Kidney (tissue), 13 donors: ENCODE measurements at regions not wholly inside any gene's neighbourhood (a gene's known extent, or its start where the extent isn't known, plus 50 kb on each side); places are given as distances from the start of the nearest gene placed in this dataset.

Experiments
- DNase-seq, 5 donors: peaks; one replicate each; pipeline ENCODE4 v3.0.0-alpha.2; 2013 to 2020
- FAIRE-seq: peaks from 2 replicates; lab custom pipeline; 2012; peaks lifted over from hg19 to GRCh38; lab: Jason Lieb, UNC
- H3K27ac ChIP-seq, 2 donors: one replicate each; pipeline ENCODE4 v1.7.0; 2013; ENCODE audit warnings: low read depth in 2 of 2, low read length in 2 of 2, inconsistent platforms in 1 of 2
- H3K27me3 ChIP-seq: one replicate; pipeline ENCODE4 v1.7.1; 2013; ENCODE audit warnings: low read length, inconsistent platforms; ENCODE audit not compliant: control insufficient read depth, insufficient read depth
- H3K36me3 ChIP-seq, 3 donors: one replicate each; pipeline versions ENCODE4 v1.7.0 to v1.7.1; 2013; ENCODE audit warnings: low read length in 3 of 3, control low read depth in 1 of 3, inconsistent platforms in 1 of 3; ENCODE audit not compliant: insufficient read depth in 3 of 3, control insufficient read depth in 2 of 3
- H3K4me1 ChIP-seq, 3 donors: one replicate each; pipeline versions ENCODE4 v1.7.0 to v1.7.1; 2013; ENCODE audit warnings: low read length in 3 of 3, inconsistent platforms in 1 of 3, low read depth in 1 of 3; ENCODE audit not compliant: control insufficient read depth in 2 of 3, insufficient read depth in 2 of 3
- H3K4me3 ChIP-seq, 3 donors: one replicate each; pipeline versions ENCODE4 v1.7.0 to v1.8.1; 2013; ENCODE audit warnings: low read length in 3 of 3, control low read depth in 1 of 3, inconsistent platforms in 1 of 3
- H3K9ac ChIP-seq, 3 donors: one replicate each; pipeline versions ENCODE4 v1.7.0 to v1.7.1; 2013; ENCODE audit warnings: low read length in 3 of 3, control low read depth in 1 of 3, inconsistent platforms in 1 of 3
- H3K9me3 ChIP-seq, 3 donors: one replicate each; pipeline versions ENCODE4 v1.7.0 to v1.7.1; 2013; ENCODE audit warnings: low read length in 3 of 3, control low read depth in 1 of 3, inconsistent platforms in 1 of 3; ENCODE audit not compliant: control insufficient read depth in 2 of 3, insufficient read depth in 1 of 3
- CTCF ChIP-seq: IDR thresholded peaks from 3 replicates; pipeline ENCODE4 v1.5.1; 2012; ENCODE audit warnings: mild to moderate bottlenecking, moderate library complexity, borderline replicate concordance; ENCODE audit not compliant: insufficient read depth; ENCODE audit errors: extremely low read depth
- intact Hi-C: fragments of 100-400 bp; cut with DNase I; formaldehyde crosslinking; loops from one replicate; pipeline ENCODE4 v1.11.1; 2022
- donor health status: control.
- donor health status: control.
- donor health status: control.
- donor health status: control.
- donor health status: control.
- donor health status: DM: yes; HTN: yes; CAD: no.
- donor health status: Normal renal cell carcinoma (clear cell type).

- no peak for FAIRE-seq
- H3K27ac ChIP-seq = no peak overlapping the region
- no peak overlapping the region for H3K9ac ChIP-seq
- H3K27me3 ChIP-seq = no peaks in the 10 kb centered on the region
- no peaks in the 10 kb centered on the region for H3K36me3 ChIP-seq
- no peaks in the 10 kb centered on the region for H3K9me3 ChIP-seq
- no peak overlapping the region for H3K4me3 ChIP-seq
- H3K4me1 ChIP-seq = no peaks in the 10 kb centered on the region
- TF ChIP-seq CTCF = no peak
- intact Hi-C loops = no loop called here
- DNase-seq = no peak
Measured at GRCh38 chr20:40760399-40760798, 71.4 kb upstream of the MAFB start.

DNA sequence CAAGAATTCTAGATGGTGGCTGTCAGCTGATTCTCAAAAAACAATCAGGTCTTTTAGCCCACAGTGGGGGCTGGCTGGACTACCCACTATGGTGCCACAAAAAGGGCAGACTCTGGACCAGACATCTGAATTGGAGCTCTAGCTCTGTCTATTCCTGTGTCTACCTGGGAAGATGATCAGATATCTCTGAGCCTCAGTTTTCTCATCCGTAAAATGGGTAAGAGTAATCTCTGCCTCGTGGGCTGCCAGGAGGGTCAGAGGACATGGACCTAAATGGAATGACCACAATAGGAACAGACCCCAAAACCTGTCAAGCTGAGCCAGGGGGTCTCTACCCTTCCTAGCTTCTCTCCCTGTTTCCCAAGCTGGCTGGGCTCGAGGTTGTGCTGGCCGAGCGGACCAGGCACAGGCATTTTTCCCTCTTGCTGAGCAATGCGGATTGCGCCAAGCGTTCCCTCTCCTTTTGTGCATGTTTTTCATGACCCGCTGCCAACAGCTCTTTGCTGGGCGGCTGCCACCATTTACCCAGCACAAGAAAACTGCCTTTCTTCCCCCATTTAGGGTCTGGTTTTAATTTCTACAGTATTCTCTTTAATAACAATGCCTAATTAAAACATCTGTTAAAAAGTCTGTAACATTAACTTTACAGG lies 74.7 kb upstream of the MAFB start:
- H3K36me3 ChIP-seq = no peaks in the 10 kb centered on the region
- intact Hi-C loops = no loop called here
- FAIRE-seq (no peak), DNase-seq (no peak)
- no peaks in the 10 kb centered on the region for H3K9me3 ChIP-seq
- H3K27ac ChIP-seq = no peak overlapping the region
- no peaks in the 10 kb centered on the region for H3K4me1 ChIP-seq
- H3K4me3 ChIP-seq = no peak overlapping the region
- no peak overlapping the region for H3K9ac ChIP-seq
- no peaks in the 10 kb centered on the region for H3K27me3 ChIP-seq
- TF ChIP-seq CTCF = no peak

DNA sequence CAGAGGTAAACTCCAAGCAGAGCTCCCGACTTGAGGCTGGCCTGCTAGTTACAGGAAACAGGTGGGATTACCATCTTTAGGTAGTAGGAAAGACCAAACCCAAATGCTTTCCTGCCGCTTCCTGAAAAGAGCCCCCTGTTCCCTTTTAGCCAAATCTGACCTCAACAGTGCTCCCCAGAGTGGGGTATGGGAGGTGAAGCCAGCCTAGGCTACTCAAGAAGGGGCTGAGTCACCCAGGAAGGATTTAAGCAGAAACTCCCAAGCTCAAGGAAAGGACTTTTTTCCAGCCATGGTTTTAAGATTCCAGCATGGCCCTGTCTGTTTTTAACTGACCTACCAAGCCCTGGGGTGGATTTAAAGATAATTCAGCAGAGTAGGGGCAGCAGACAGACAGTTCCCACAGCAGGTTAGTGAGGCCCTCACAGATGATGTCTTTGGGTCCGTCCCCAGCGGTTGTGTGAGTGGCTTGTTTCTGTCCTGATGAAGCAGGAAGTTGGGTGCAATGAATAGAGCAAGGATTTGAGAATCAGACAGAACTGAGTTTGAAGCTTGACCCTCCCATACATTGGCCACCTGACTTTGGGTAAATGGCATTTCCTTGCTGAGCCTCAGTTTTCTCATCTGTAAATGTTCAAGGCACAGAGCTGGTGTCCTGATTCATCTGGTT lies 76.9 kb upstream of the MAFB start:
- no peaks in the 10 kb centered on the region for H3K36me3 ChIP-seq
- no peak for TF ChIP-seq CTCF
- intact Hi-C loops = no loop called here
- H3K4me1 ChIP-seq = no peaks in the 10 kb centered on the region
- H3K9ac ChIP-seq = no peak overlapping the region
- H3K9me3 ChIP-seq = no peaks in the 10 kb centered on the region
- no peaks in the 10 kb centered on the region for H3K27me3 ChIP-seq
- DNase-seq (no peak), FAIRE-seq (no peak)
- no peak overlapping the region for H3K27ac ChIP-seq
- no peak overlapping the region for H3K4me3 ChIP-seq
